ENCODE measurements at regions not wholly inside any gene's neighbourhood (a gene's known extent, or its start where the extent isn't known, plus 50 kb on each side); places are given as distances from the start of the nearest gene placed in this dataset.

DNA sequence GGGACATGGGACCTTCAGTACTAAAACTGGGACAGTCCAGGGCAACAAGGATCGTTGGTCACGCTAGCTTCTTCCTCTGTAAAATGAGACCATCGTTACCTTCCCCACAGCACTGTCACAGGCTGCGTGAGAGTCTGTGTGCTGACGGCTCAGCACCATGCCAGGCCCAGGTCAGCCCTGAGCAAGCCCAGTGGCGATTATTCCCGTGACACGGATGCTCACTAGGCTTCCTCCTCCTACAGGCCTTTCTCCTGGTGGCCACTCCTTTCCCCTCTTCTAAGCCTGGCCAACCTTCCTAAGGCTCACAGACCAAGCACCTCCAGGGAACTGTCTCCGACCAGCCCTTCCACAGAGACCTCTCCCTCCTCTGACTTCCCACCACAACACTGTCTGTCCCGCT lies 69.3 kb upstream of the RUNX3 start:
- ATAC-seq (ENCODE audit: low FRiP score) (no peak), DNase-seq (ENCODE audit: low spot score) (no peak)
- TF ChIP-seq, protein P1, sequence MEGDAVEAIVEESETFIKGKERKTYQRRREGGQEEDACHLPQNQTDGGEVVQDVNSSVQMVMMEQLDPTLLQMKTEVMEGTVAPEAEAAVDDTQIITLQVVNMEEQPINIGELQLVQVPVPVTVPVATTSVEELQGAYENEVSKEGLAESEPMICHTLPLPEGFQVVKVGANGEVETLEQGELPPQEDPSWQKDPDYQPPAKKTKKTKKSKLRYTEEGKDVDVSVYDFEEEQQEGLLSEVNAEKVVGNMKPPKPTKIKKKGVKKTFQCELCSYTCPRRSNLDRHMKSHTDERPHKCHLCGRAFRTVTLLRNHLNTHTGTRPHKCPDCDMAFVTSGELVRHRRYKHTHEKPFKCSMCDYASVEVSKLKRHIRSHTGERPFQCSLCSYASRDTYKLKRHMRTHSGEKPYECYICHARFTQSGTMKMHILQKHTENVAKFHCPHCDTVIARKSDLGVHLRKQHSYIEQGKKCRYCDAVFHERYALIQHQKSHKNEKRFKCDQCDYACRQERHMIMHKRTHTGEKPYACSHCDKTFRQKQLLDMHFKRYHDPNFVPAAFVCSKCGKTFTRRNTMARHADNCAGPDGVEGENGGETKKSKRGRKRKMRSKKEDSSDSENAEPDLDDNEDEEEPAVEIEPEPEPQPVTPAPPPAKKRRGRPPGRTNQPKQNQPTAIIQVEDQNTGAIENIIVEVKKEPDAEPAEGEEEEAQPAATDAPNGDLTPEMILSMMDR (IDR thresholded peaks at IDR 0.05), result no peak

DNA sequence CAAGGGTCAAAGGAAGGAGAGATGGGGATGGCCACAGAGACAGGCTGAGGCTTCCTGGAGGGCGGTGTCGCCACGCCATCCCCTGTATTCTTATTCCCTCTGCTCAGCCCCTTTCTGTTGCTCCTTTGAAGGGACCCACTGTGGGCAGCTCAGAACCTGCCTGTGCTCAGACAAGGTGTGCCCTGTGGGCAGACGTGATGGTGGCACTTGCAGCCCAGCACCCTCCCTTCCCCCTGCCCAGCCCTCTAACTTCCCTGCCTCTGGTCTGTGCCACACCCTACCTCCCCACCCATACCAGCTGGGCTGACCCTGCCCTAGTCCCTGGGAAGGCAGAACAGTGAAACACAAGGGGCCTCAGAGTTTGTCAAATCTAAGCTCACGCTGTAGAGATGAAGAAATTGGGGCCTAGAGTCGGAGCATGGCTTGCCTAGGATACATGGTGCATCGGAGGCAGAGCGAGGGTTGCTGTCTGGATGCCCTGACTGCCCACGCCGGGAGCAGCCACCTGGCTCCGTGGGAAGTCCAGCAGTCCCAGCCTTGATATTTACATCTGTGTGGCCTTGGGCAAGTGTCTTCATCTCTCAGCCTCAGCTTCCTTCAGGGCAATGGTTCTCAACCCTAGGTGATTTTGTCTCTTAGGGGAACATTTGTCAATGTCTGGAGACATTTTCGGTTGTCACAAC lies 68.6 kb upstream of the RUNX3 start:
- TF ChIP-seq, protein P1 (IDR thresholded peaks at IDR 0.05), result no peak
- DNase-seq (ENCODE audit: low spot score) (no peak), ATAC-seq (ENCODE audit: low FRiP score) (no peak)

DNA sequence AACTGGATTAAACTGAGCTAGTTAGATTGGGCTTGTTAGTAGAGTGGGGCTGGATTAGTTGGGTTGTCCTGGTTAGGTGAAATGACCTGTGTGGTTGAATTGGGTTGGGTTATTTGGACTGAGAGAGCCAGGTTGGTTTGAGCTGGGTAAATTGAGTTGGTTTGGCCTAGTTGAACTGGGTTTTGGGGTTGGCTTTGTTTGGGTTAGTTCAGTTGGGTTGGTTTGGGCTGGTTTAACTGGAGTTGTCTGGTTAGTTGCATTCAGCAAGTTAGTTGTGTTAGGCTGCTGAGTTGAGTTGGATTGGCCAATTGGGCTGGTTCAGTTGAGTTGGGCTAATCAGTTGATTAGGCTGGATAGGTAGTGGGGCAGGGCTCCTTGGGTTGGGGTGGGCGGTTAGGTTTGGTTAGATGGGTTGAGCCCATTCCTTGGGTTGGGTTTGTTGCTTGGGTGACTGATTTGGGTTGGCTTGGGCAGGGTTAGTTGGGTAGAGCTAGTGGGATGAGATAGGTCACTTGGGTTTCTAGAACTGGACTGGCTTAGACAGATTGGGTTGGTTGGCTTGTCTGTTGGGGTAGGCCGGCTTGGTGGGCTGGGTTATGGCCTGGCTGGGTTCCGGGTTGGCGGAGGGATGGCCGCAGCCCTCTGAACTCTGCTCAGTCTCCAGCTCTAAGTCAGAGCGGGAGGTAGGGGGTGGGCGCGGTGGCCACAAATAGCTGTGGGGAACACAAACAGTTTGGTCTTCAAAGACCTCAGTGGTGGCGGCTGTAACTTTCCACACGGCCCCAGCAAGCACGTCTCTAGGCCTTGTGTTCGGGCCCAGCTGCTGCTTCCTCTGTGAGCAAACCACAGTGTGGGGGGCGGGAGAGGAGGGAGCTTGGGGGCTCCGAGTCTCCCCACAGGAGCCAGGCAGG lies 67.2 kb upstream of the RUNX3 start:
- DNase-seq (ENCODE audit: low spot score), result no peak
- ATAC-seq (ENCODE audit: low FRiP score), result no peak

DNA sequence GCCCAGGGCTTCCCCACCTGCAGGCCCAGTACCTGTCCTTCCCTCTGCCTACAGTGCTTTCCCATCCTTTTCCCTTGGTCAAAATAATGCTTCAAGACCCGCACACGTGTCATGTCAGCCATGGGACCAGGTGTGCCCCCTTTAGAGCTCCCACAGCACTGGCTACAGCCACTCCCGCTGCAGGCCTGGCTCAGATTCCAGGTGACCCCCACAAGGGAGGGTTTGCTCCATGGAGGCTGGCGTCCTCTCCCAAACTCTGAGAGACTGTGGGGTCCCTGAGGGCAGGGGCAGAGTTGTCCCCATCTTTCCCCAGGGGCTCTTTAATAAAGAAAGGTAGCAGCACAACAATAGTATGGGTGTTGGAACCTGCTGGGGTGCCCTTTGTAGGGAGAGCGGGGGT lies 66.4 kb upstream of the RUNX3 start:
- DNase-seq (ENCODE audit: low spot score) (no peak), ATAC-seq (ENCODE audit: low FRiP score) (no peak)
- TF ChIP-seq, protein P1 (IDR thresholded peaks at IDR 0.05), result no peak

More for the DNA sequence above, 67.2 kb upstream of the RUNX3 start:
- TF ChIP-seq, protein P1 (IDR thresholded peaks at IDR 0.05), result no peak

DNA sequence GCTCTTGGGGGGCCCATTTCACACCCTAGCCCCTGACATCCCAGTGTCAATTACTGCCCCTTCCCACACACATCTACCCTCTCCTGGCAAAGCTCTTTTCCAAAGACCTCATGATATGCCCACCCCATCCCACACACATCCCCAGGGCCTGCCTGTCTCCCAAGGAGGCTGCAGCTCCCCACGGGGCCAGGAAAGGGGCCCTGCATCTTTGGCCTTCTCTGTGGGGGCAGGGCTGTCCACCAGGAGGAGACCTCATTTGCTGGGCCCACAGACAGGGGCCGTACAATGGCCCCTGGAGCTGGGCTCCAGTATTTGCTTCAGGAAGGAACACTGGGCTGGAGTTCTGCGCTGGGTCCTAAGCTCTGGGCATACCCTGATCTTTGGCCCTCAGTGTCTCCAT lies 65.6 kb upstream of the RUNX3 start:
- no peak for DNase-seq (ENCODE audit: low spot score)
- ATAC-seq (ENCODE audit: low FRiP score), result no peak
- TF ChIP-seq, protein P1 (IDR thresholded peaks at IDR 0.05), result no peak

DNA sequence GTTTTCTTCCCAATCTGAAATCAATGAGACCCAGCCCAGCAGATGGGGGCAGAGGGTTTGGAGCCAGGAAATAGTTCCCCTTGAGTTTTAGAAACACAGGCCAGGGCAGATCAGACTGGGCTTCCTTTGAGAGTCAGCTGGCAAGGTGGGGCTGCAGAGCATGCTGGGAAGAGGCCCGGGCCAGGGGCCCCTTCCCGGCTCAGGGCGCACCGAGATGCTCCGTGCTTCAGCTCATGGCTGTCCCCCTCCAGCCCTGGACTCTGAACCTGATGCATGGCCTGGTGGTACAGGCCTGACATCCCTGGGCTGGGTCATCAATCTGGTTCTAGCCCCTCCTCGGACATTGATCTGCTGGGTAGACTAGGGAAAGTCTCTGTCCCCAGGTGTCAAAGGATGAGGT lies 65.1 kb upstream of the RUNX3 start:
- DNase-seq (ENCODE audit: low spot score) (no peak), ATAC-seq (ENCODE audit: low FRiP score) (no peak)
- TF ChIP-seq, protein P1 (IDR thresholded peaks at IDR 0.05), result no peak

Measured in omental fat pad (tissue), 3 donors.